ENCODE measurements at regions not wholly inside any gene's neighbourhood (a gene's known extent, or its start where the extent isn't known, plus 50 kb on each side); places are given as distances from the start of the nearest gene placed in this dataset.

- Histone ChIP-seq H3K27ac (ENCODE audit: low read depth, low read length) (no peak overlapping the region), H3K4me3 (ENCODE audit: low read depth, low read length) (no peak overlapping the region), H3K27me3 (ENCODE audit: control insufficient read depth, insufficient read depth, low read length) (no peaks in the 10 kb centered on the region), H3K9me3 (ENCODE audit: control insufficient read depth, insufficient read depth, low read length) (peaks cover 12% of the 10 kb centered on the region; the same call in 1 of the 2 replicates)
- CTCF ChIA-PET, result no interaction called here
- TF ChIP-seq CTCF (IDR thresholded peaks at IDR 0.05; ENCODE audit: low read depth, low read length), result no peak
- no peak for DNase-seq (ENCODE audit: low read depth, low spot score)
- POLR2A ChIA-PET, result no interaction called here
Measured at GRCh38 chr14:44384093-44384492, 123.0 kb downstream of the FSCB start.

- no peak for DNase-seq (ENCODE audit: low read depth, low spot score)
- no peak overlapping the region for H3K27ac ChIP-seq (ENCODE audit: low read depth, low read length)
- CTCF ChIA-PET, result no interaction called here
- H3K9me3 ChIP-seq (ENCODE audit: control insufficient read depth, insufficient read depth, low read length), result peaks cover 12% of the 10 kb centered on the region; the same call in 1 of the 2 replicates
- H3K4me3 ChIP-seq (ENCODE audit: low read depth, low read length), result no peak overlapping the region
- TF ChIP-seq CTCF (IDR thresholded peaks at IDR 0.05; ENCODE audit: low read depth, low read length), result no peak
- POLR2A ChIA-PET, result no interaction called here
- H3K27me3 ChIP-seq (ENCODE audit: control insufficient read depth, insufficient read depth, low read length), result no peaks in the 10 kb centered on the region
Measured at GRCh38 chr14:44383636-44384035, 123.4 kb downstream of the FSCB start.

GRCh38 chr14:44379292-44379977 lies 127.6 kb downstream of the FSCB start:
- Histone ChIP-seq H3K4me3 (ENCODE audit: low read depth, low read length) (no peak overlapping the region), H3K9me3 (ENCODE audit: control insufficient read depth, insufficient read depth, low read length) (peaks cover 4% of the 10 kb centered on the region; the same call in 1 of the 2 replicates), H3K27me3 (ENCODE audit: control insufficient read depth, insufficient read depth, low read length) (no peaks in the 10 kb centered on the region), H3K27ac (ENCODE audit: low read depth, low read length) (no peak overlapping the region)
- CTCF ChIA-PET, result interaction anchor here (0.6 kb wide), 1 partner anchor 407 kb away, joined by 3 read pairs; no protein-coding TSS in a partner anchor
- DNase-seq (ENCODE audit: low read depth, low spot score), result no peak
- no peak for TF ChIP-seq CTCF (IDR thresholded peaks at IDR 0.05; ENCODE audit: low read depth, low read length)
- POLR2A ChIA-PET, result no interaction called here

GRCh38 chr14:44374906-44375305 lies 132.2 kb downstream of the FSCB start:
- ChIA-PET CTCF (no interaction called here), POLR2A (no interaction called here)
- DNase-seq (ENCODE audit: low read depth, low spot score), result no peak
- Histone ChIP-seq H3K4me3 (ENCODE audit: low read depth, low read length) (no peak overlapping the region), H3K9me3 (ENCODE audit: control insufficient read depth, insufficient read depth, low read length) (no peaks in the 10 kb centered on the region), H3K27me3 (ENCODE audit: control insufficient read depth, insufficient read depth, low read length) (no peaks in the 10 kb centered on the region), H3K27ac (ENCODE audit: low read depth, low read length) (no peak overlapping the region)
- no peak for TF ChIP-seq CTCF (IDR thresholded peaks at IDR 0.05; ENCODE audit: low read depth, low read length)

GRCh38 chr14:44372807-44373489 lies 134.1 kb downstream of the FSCB start:
- H3K9me3 ChIP-seq (ENCODE audit: control insufficient read depth, insufficient read depth, low read length), result no peaks in the 10 kb centered on the region
- H3K27ac ChIP-seq (ENCODE audit: low read depth, low read length), result no peak overlapping the region
- H3K27me3 ChIP-seq (ENCODE audit: control insufficient read depth, insufficient read depth, low read length), result no peaks in the 10 kb centered on the region
- H3K4me3 ChIP-seq (ENCODE audit: low read depth, low read length), result no peak overlapping the region
- ChIA-PET POLR2A (no interaction called here), CTCF (no interaction called here)
- DNase-seq (ENCODE audit: low read depth, low spot score), result no peak
- TF ChIP-seq CTCF (IDR thresholded peaks at IDR 0.05; ENCODE audit: low read depth, low read length), result no peak

All from AG04450 (cell line).